CMK (cell line): ENCODE measurements at regions not wholly inside any gene's neighbourhood (a gene's known extent, or its start where the extent isn't known, plus 50 kb on each side); places are given as distances from the start of the nearest gene placed in this dataset.
"Not testable (repeated sequence)": the region's sequence is repeated elsewhere in the genome, so short reads cannot be mapped to it uniquely, and the experiment has no call there.

Source experiments
- DNase-seq: peaks from one replicate; pipeline ENCODE4 v3.0.0-alpha.2; 2010; ENCODE audit warnings: low read depth

- DNase-seq: no peak
These were observed 488.6 kb upstream of the USP9Y start for GRCh38 chrY:12212394-12212793.

GRCh38 chrY:12215564-12216022 lies 485.4 kb upstream of the USP9Y start:
- peak; percentile 66 for DNase-seq

- DNase-seq: no peak
These were observed 470.1 kb upstream of the USP9Y start for GRCh38 chrY:12230921-12231320.

GRCh38 chrY:12236399-12236798 lies 464.6 kb upstream of the USP9Y start:
- no peak for DNase-seq

DNA sequence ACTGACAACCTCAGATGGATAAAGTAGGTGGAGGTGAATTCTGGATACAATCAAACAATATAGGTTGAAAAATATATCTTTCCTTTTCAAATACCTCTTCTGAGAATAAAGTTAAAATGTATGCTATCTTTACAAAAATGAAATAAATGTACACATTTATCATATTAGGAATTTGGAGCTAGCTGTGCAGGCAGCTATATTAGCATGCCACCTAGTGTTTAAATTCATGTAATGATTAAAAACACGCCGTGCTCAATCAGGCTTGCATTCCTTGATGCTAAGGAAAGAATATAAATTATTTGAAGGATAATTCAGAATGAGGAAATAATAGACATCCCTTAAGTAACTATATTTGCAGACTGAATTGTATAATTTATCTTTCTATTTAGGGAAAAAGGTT lies 460.7 kb upstream of the USP9Y start:
- not testable (repeated sequence) for DNase-seq

DNA sequence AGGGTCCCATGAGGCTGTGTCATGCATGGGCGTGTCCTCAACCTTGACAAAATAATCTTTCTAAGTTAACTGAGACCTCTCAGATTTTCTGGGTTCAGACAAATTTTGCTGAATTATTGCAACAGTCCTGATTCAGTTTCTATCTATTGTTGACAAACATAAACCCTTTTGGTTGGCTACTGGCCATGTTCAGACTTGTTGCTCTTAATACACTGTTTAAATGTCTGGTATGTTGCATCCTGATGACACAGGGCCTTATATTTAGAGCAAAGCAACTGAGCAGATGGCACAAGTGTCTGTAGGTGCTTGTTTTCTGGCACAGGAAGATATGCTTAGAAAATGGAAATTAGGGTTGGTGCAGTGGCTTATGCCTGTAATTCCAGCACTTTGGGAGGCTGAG lies 456.9 kb upstream of the USP9Y start:
- DNase-seq: no peak

GRCh38 chrY:12253756-12254155 lies 447.3 kb upstream of the USP9Y start:
- DNase-seq: no peak

DNA sequence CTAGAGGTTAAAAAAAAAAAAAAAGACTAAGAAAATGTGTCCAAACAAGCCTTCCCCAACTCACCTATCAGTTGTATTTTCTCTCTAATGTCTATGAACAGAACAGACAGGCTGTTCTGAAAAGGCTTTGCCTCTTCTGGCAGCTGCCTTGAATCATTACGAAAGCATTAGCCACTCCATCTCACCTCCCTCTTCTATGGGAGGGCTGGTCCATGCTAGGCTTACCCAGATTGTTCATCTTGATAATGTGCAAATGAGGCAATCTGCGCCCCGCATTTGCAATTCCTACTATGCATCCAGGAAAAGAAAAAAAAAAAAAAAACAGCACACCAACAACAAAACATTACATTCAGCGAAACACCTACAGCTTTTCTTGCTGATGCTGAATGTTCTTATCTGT lies 429.9 kb upstream of the USP9Y start:
- no peak for DNase-seq

- no peak for DNase-seq
These were observed 415.4 kb upstream of the USP9Y start for GRCh38 chrY:12285608-12286007.

GRCh38 chrY:12288919-12289318 lies 412.1 kb upstream of the USP9Y start:
- no peak for DNase-seq

DNA sequence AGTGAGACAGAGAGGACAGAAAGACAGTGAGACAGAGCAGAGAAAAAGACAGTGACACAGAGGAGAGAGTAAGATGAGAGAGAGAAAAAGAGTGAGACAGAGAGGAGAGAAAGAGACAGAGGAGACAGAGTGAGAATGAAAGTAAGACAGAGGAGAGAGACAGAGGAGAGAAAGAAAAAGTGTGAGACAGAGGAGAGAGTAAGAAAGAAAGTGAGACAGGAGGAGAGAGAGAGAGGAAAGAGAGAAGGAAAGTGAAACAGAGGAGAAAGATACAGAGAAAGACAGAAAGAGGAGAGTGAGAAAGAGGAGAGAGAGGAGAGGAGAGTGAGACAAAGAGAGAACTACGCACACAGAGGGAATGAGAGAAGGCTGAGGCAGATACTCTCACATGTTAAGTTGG lies 411.6 kb upstream of the USP9Y start:
- DNase-seq: no peak

GRCh38 chrY:12292542-12292941 lies 408.5 kb upstream of the USP9Y start:
- DNase-seq: no peak

DNA sequence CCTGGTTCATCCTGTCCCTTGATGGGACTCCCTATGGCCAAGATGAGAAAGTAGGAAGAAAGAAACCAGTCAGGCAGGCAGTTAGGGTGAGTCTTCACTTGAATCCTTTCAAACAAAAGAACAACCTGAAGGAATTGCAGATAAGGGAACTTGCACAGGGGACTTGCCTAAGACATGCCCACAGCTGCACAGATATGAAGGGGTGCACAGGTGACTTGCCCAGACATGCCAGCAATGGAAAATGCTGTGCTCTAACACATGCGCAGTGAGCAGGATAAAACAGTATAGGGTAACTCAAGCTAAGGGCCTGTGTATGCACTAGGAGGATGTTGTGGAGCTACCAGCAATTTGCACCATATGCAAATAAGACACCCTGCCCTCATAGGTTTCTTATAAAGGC lies 404.6 kb upstream of the USP9Y start:
- DNase-seq: no peak

DNA sequence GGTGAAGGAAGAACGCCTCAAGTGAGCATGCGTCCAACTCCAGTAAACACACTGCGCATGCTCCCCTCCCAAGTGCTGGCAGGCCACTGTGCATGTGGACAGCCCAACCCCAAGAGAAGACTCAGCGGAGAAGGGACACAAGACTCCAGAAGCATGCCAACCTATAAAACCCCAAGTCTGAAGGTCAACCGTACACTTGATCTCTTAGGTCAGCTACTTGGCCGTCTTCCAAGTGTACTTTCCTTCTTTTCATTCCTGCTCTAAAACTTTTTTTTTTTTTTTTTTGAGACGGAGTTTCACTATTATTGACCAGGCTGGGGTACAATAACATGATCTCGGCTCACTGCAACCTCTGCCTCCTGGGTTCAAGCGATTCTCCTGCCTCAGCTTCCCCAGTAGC lies 401.2 kb upstream of the USP9Y start:
- DNase-seq: not testable (repeated sequence)

DNA sequence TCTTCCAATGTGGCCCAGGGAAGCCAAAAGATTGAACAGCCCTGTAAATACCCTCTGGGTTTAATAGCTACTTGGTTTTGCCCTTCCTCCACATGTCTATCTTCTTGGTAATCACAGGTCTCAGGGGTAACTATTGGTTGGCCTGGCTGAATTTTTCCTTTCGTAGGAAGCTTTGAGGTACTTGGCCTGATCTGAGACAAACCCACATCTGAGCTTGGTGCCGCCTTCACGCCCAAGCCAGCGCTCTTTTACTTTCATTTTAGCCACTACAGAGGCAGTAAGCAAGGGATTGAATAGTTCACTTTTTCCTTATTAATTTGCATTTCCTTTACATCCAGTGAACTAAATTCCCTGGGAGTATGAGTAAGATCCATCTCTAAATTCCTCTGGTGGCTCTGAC lies 397.6 kb upstream of the USP9Y start:
- no peak for DNase-seq

GRCh38 chrY:12305456-12305855 lies 395.6 kb upstream of the USP9Y start:
- DNase-seq: no peak

GRCh38 chrY:12309212-12309611 lies 391.8 kb upstream of the USP9Y start:
- DNase-seq: peak; percentile 4

DNA sequence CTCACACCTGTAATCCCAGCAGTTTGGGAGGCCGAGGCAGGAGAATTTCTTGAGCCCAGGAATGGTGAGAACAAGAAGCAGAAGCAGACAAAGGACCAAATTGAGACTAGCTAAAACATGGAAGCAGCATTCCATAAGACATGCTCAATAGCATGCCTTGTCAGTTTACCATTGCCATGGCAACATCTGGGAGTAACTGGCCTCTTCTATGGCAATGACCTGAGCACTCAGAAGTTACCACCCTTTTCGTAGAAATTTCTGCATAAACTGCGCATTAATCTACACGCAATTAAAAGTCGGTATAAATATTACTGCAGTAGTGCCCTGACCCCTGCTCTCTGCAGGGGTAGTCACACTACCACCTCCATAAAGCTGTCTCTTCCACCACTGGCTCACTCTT lies 390.2 kb upstream of the USP9Y start:
- DNase-seq: no peak

GRCh38 chrY:12327751-12328150 lies 373.3 kb upstream of the USP9Y start:
- no peak for DNase-seq

DNA sequence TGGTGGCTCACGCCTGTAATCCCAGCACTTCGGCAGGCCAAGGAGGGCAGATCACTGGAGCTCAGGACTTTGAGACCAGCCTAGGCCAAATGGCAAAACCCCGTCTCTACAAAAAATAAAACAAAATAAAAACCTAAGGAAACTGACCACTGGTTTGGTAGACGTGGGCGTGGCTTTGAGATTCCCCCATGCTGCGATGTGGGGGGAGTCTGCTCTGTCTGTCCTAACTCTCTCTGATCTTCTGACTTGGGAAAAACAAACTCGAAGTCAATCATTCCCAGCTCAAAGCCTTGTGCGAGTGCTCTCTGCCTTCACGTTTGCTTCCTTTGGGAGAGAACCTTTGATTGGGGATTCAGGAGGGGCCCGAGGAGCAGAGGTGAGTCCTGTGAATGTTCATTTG lies 369.1 kb upstream of the USP9Y start:
- not testable (repeated sequence) for DNase-seq

DNA sequence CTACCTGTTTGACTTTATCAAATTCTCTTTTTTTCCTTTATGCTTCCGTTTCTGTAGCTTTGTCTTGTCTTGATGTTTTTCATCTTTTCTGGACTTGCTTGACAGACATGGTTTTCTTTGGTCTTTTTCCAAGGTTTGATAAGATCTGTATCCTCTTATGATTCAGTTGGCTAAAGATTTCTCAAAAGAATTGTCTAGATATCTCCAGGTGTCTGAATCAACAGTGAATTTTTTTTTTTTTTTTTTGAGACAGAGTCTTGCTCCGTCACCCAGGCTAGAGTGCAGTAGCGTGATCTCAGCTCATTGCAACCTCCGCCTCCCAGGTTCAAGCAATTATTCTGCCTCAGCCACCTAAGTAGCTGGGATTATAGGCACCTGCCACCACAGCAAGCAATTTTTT lies 357.8 kb upstream of the USP9Y start:
- no peak for DNase-seq

DNA sequence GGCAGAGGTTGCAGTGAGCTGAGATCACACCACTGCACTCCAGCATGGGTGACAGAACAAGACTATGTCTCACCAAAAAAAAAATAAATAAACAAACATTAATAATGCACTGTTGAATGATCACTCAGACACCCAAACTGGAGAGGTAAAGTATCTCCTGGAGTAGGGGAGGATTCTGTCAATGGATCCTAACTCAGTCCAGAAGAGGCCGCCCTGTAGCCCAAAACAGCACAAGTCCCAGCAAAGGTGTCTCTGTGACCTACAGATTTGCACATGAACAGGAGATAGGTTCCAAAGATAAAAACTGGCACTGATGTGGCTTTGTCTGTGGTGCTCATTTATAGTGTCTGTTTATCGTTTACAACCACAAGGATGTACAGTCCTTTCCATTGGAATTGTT lies 352.9 kb upstream of the USP9Y start:
- DNase-seq: no peak

DNA sequence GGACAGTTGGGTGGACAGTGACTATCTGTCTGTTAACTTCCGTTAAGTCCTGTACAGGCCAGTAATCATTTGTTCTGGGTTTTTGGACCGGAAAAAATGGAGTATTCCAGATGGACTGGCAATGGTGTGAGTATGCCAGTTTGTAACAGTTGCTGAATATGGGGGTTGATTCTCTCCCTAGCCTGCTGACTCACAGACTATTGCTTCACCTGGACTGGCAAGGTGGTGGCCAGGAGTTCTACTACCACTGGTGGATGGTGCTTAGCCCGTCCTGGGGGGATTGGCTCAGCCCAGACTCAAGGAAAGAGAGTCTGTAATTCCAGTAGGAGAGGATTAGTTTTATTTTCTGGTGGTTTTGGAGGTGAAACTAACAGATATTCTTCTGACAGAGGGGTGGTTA lies 343.8 kb upstream of the USP9Y start:
- DNase-seq: no peak

- no peak for DNase-seq
These were observed 343.4 kb upstream of the USP9Y start for GRCh38 chrY:12357655-12358054.

GRCh38 chrY:12358337-12358736 lies 342.7 kb upstream of the USP9Y start:
- no peak for DNase-seq
